Naive thymus-derived CD4-positive, alpha-beta T cell (primary cell): ENCODE measurements at regions not wholly inside any gene's neighbourhood (a gene's known extent, or its start where the extent isn't known, plus 50 kb on each side); places are given as distances from the start of the nearest gene placed in this dataset.

Source experiments
- ATAC-seq: fragments of 150-1000 bp; cut with Tn5 transposase; 2 replicates; pipeline ENCODE4 v1.10.0; 2021; ENCODE audit warnings: mild to moderate bottlenecking, moderate library complexity
- CTCF ChIA-PET: fragments of 350-600 bp; sonication (Branson Sonifier 250); formaldehyde crosslinking; loops from one replicate; lab custom pipeline; 2021; ENCODE audit warnings: antibody characterized with exemption; lab: Charles Lee
- POLR2A ChIA-PET: fragments of 350-600 bp; sonication (Branson Sonifier 250); formaldehyde crosslinking; loops from one replicate; lab custom pipeline; 2021; ENCODE audit warnings: antibody characterized with exemption, inconsistent platforms; lab: Charles Lee
- DNase-seq, 9 donors: peaks; one replicate each; pipeline versions ENCODE4 v3.0.0 to v3.0.0-alpha.2; 2020 to 2022; ENCODE audit warnings: mixed read lengths in 1 of 9
- H3K27ac ChIP-seq: one replicate; pipeline ENCODE4 v1.7.0; 2013; ENCODE audit warnings: mild to moderate bottlenecking, low read depth, low read length, moderate library complexity
- H3K27me3 ChIP-seq, 2 donors: one replicate each; pipeline ENCODE4 v1.7.0; 2013; ENCODE audit warnings: low read length in 2 of 2, mild to moderate bottlenecking in 2 of 2, moderate library complexity in 2 of 2; ENCODE audit not compliant: control insufficient read depth in 2 of 2, insufficient read depth in 2 of 2
- H3K36me3 ChIP-seq, 3 experiments: 1 replicate in 2 of 3; 2 replicates in 1 of 3; pipeline ENCODE4 v1.7.0; 2013; ENCODE audit warnings: low read length in 3 of 3, mild to moderate bottlenecking in 3 of 3, moderate library complexity in 1 of 3; ENCODE audit not compliant: insufficient read depth in 3 of 3, control insufficient read depth in 2 of 3
- H3K4me1 ChIP-seq, 2 donors: one replicate each; pipeline ENCODE4 v1.7.0; 2013; ENCODE audit warnings: low read length in 2 of 2, mild to moderate bottlenecking in 2 of 2, moderate library complexity in 1 of 2; ENCODE audit not compliant: control insufficient read depth in 2 of 2, insufficient read depth in 2 of 2
- H3K4me3 ChIP-seq: 2 replicates; pipeline ENCODE4 v1.7.0; 2013; ENCODE audit warnings: mild to moderate bottlenecking, low read length
- H3K9me3 ChIP-seq, 3 experiments: 1 replicate in 2 of 3; 2 replicates in 1 of 3; pipeline ENCODE4 v1.7.0; 2013; ENCODE audit warnings: low read length in 3 of 3; ENCODE audit not compliant: control insufficient read depth in 2 of 3
- H3K27ac Mint-ChIP-seq, 9 donors: one replicate each; pipeline ENCODE4 v1.8.0; 2020 to 2022; ENCODE audit warnings: mixed read lengths in 9 of 9, mild to moderate bottlenecking in 8 of 9, moderate library complexity in 5 of 9, inconsistent platforms in 2 of 9
- H3K27me3 Mint-ChIP-seq, 5 donors: one replicate each; pipeline ENCODE4 v1.8.0; 2021 to 2022; ENCODE audit warnings: mixed read lengths in 5 of 5, mild to moderate bottlenecking in 1 of 5
- H3K36me3 Mint-ChIP-seq, 5 donors: one replicate each; pipeline ENCODE4 v1.8.0; 2020 to 2022; ENCODE audit warnings: mixed read lengths in 5 of 5, mild to moderate bottlenecking in 3 of 5, inconsistent platforms in 1 of 5
- H3K4me1 Mint-ChIP-seq, 7 donors: one replicate each; pipeline ENCODE4 v1.8.0; 2020 to 2022; ENCODE audit warnings: mixed read lengths in 7 of 7, mild to moderate bottlenecking in 3 of 7, inconsistent platforms in 1 of 7
- H3K4me3 Mint-ChIP-seq, 10 donors: one replicate each; pipeline ENCODE4 v1.8.0; 2020 to 2022; ENCODE audit warnings: mild to moderate bottlenecking in 10 of 10, mixed read lengths in 10 of 10, moderate library complexity in 6 of 10, inconsistent platforms in 2 of 10
- H3K9me3 Mint-ChIP-seq, 11 donors: one replicate each; pipeline ENCODE4 v1.8.0; 2020 to 2022; ENCODE audit warnings: mixed read lengths in 11 of 11, mild to moderate bottlenecking in 4 of 11, inconsistent platforms in 1 of 11, moderate library complexity in 1 of 11
- intact Hi-C, 2 donors: fragments of 100-400 bp; cut with micrococcal nuclease; formaldehyde crosslinking; loops; one replicate each; pipeline ENCODE4 v1.15.1; 2023

DNA sequence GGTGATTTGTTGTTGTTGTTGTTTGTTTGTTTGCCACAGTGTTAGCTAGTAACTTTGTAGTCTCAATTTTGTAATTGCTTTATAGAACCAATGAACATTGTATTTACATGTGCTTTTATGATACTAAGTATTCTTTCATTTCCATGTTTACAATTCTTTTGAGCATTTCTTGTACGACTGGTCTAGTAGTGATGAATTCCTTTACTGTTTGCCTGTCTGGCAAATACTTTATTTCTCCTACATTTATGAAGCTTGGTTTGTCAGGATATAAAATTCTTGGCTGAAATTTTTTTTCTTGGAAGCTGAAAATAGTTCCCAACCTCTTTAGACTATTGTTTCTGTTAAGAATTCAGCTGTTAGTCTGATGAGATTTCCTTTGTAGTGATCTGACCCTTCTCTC lies 55.6 kb upstream of the SNCAIP start:
- POLR2A ChIA-PET: no interaction called here
- H3K27ac Mint-ChIP-seq: no peak overlapping the region
- H3K9me3 Mint-ChIP-seq: peaks cover 16 to 62% (median 22%) of the 10 kb centered on the region in 11 donors
- CTCF ChIA-PET: no interaction called here
- no peak overlapping the region for H3K4me3 Mint-ChIP-seq
- DNase-seq (no peak), ATAC-seq (no peak)
- intact Hi-C loops: no loop called here
- H3K27me3 Mint-ChIP-seq: peaks cover 0 to 7% (median 5%) of the 10 kb centered on the region in 5 donors
- Histone ChIP-seq H3K27ac (no peak overlapping the region), H3K9me3 (peaks cover 0 to 32% (median 0%) of the 10 kb centered on the region in 3 experiments), H3K4me3 (no peak overlapping the region), H3K4me1 (no peaks in the 10 kb centered on the region), H3K27me3 (no peaks in the 10 kb centered on the region), H3K36me3 (no peaks in the 10 kb centered on the region)
- H3K4me1 Mint-ChIP-seq: no peaks in the 10 kb centered on the region
- H3K36me3 Mint-ChIP-seq: peaks cover 0 to 4% (median 0%) of the 10 kb centered on the region in 5 donors

DNA sequence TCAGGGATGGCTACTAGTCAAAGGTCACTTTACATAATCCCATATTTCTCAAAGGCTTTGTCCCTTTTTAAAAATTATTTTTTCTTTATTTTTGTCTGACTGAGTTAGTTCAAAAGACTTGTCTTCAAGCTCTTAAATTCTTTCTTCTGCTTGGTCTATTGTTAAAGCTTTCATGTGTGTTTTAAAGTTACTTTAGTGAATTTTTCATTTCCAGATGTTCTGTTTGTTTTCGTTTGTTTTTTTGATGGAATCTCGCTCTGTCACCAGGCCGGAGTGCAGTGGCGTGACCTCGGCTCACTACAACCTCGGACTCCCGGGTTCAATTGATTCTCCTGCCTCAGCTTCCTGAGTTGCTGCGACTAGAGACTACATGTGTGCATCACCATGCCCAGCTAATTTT lies 55.0 kb upstream of the SNCAIP start:
- Mint-ChIP-seq H3K4me3 (no peak overlapping the region), H3K27ac (no peak overlapping the region), H3K9me3 (peaks cover 14 to 59% (median 21%) of the 10 kb centered on the region in 11 donors), H3K27me3 (peaks cover 0 to 7% (median 5%) of the 10 kb centered on the region in 5 donors), H3K36me3 (peaks cover 0 to 4% (median 0%) of the 10 kb centered on the region in 5 donors), H3K4me1 (no peaks in the 10 kb centered on the region)
- Histone ChIP-seq H3K9me3 (peaks cover 0 to 32% (median 0%) of the 10 kb centered on the region in 3 experiments), H3K27ac (no peak overlapping the region), H3K36me3 (no peaks in the 10 kb centered on the region), H3K27me3 (no peaks in the 10 kb centered on the region), H3K4me1 (no peaks in the 10 kb centered on the region), H3K4me3 (no peak overlapping the region)
- no peak for DNase-seq
- intact Hi-C loops: no loop called here
- ATAC-seq: no peak
- CTCF ChIA-PET: no interaction called here
- POLR2A ChIA-PET: no interaction called here

DNA sequence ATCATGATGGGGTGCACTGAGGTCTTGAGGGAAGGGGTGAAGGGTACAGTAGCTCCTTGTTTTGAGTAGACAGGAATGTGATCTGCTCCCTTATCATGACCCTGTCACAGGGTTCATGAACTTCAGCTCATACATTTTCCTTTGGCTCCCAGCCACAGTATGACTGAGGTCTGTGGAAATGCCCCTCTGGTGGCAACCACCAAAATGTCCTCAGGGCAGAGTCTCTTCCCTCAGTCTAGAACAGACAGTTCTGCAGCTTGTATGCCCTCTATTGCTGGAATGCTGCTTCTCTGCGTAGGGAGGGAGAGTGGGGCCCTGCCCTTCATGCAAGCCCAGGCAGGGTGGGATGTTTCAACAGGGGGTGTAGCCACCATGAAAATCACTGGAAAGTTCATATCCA lies 53.8 kb upstream of the SNCAIP start:
- Histone ChIP-seq H3K9me3 (peaks cover 0 to 32% (median 0%) of the 10 kb centered on the region in 3 experiments), H3K36me3 (no peaks in the 10 kb centered on the region), H3K27ac (no peak overlapping the region), H3K4me3 (no peak overlapping the region), H3K27me3 (no peaks in the 10 kb centered on the region), H3K4me1 (no peaks in the 10 kb centered on the region)
- intact Hi-C loops: no loop called here
- H3K9me3 Mint-ChIP-seq: peaks cover 13 to 57% (median 21%) of the 10 kb centered on the region in 11 donors
- no peak overlapping the region for H3K27ac Mint-ChIP-seq
- DNase-seq (no peak), ATAC-seq (no peak)
- H3K36me3 Mint-ChIP-seq: peaks cover 0 to 4% (median 0%) of the 10 kb centered on the region in 5 donors
- ChIA-PET CTCF (no interaction called here), POLR2A (no interaction called here)
- no peaks in the 10 kb centered on the region for H3K4me1 Mint-ChIP-seq
- peaks cover 0 to 16% (median 6%) of the 10 kb centered on the region in 5 donors for H3K27me3 Mint-ChIP-seq
- H3K4me3 Mint-ChIP-seq: no peak overlapping the region

DNA sequence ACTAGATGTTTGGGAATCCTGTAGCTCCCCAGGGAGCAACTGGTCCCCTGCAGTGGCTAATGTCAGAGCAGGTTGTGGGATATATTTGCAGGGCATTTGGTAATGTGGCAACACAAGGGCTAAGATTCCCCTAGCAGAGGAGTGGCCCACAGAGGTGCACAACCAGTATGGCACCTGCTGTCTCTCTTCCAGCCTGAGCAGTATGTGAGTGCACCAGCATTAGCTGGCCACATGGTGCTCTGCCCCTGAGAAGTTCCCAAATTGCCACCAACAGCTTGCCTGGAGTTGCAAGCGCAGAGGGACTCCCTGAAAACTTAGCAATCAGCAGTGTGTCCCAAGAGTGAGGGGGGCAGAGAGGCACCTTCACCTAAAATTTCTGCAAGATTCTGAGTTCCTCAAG lies 53.2 kb upstream of the SNCAIP start:
- H3K27me3 ChIP-seq: no peaks in the 10 kb centered on the region
- H3K4me3 Mint-ChIP-seq: no peak overlapping the region
- no peaks in the 10 kb centered on the region for H3K36me3 ChIP-seq
- DNase-seq (no peak), ATAC-seq (no peak)
- H3K4me3 ChIP-seq: no peak overlapping the region
- no peaks in the 10 kb centered on the region for H3K4me1 ChIP-seq
- H3K9me3 ChIP-seq: peaks cover 0 to 32% (median 0%) of the 10 kb centered on the region in 3 experiments
- H3K9me3 Mint-ChIP-seq: peaks cover 12 to 51% (median 21%) of the 10 kb centered on the region in 11 donors
- H3K27ac ChIP-seq: no peak overlapping the region
- H3K36me3 Mint-ChIP-seq: peaks cover 0 to 4% (median 0%) of the 10 kb centered on the region in 5 donors
- POLR2A ChIA-PET: no interaction called here
- no peak overlapping the region for H3K27ac Mint-ChIP-seq
- peaks cover 0 to 16% (median 6%) of the 10 kb centered on the region in 5 donors for H3K27me3 Mint-ChIP-seq
- CTCF ChIA-PET: no interaction called here
- no peaks in the 10 kb centered on the region for H3K4me1 Mint-ChIP-seq
- intact Hi-C loops: no loop called here

DNA sequence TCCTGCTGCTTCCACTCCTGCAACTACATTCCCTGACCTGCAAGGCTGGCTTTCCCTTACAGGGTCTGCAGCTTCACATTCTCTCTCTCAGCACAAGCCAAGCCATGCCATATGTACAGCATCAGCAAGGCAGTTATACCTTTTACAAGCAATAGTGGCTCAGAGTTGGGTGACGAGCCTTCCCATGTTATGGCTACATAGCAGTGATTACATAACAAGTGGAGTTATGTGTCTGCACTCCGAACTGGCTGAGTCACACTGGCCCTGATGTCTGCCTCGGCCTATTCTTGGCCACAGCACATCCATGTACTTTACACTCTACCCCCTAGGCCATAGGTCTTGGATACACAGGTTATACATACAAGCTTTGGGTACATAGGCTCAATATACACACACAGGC lies 52.0 kb upstream of the SNCAIP start:
- Mint-ChIP-seq H3K27ac (no peak overlapping the region), H3K9me3 (peaks cover 10 to 40% (median 21%) of the 10 kb centered on the region in 11 donors), H3K36me3 (peaks cover 0 to 1% (median 0%) of the 10 kb centered on the region in 5 donors), H3K27me3 (peaks cover 0 to 16% (median 6%) of the 10 kb centered on the region in 5 donors), H3K4me1 (no peaks in the 10 kb centered on the region), H3K4me3 (no peak overlapping the region)
- H3K4me3 ChIP-seq: no peak overlapping the region
- no peaks in the 10 kb centered on the region for H3K27me3 ChIP-seq
- no peak overlapping the region for H3K27ac ChIP-seq
- ATAC-seq (no peak), DNase-seq (no peak)
- no peaks in the 10 kb centered on the region for H3K4me1 ChIP-seq
- peaks cover 0 to 32% (median 0%) of the 10 kb centered on the region in 3 experiments for H3K9me3 ChIP-seq
- no peaks in the 10 kb centered on the region for H3K36me3 ChIP-seq
- ChIA-PET POLR2A (no interaction called here), CTCF (no interaction called here)
- intact Hi-C loops: no loop called here

DNA sequence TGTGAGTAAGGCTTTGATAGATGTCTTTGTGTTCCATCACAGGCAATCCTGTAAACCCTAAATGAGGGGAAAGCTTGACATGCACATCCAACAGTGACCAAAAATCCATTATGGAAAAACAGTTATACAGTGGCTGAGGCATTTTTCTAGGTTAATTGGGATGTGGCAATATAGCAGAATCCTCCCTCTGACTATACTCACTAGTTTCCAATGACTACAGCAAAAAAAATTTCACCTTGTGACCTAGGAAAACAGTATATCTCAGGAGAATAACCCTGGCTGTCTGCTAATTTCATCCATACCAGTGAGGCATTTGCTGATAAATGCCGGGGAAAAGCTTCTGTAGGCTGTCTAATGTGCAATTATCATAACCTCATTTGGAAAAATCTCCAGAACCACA lies 49.9 kb upstream of the SNCAIP start:
- DNase-seq (no peak), ATAC-seq (no peak)
- no peaks in the 10 kb centered on the region for H3K4me1 Mint-ChIP-seq
- intact Hi-C loops: no loop called here
- CTCF ChIA-PET: no interaction called here
- no peaks in the 10 kb centered on the region for H3K36me3 ChIP-seq
- peaks cover 0 to 24% (median 9%) of the 10 kb centered on the region in 11 donors for H3K9me3 Mint-ChIP-seq
- no peaks in the 10 kb centered on the region for H3K27me3 ChIP-seq
- peaks cover 0 to 20% (median 13%) of the 10 kb centered on the region in 5 donors for H3K27me3 Mint-ChIP-seq
- no peaks in the 10 kb centered on the region for H3K4me1 ChIP-seq
- H3K4me3 Mint-ChIP-seq: no peak overlapping the region
- no peaks in the 10 kb centered on the region for H3K36me3 Mint-ChIP-seq
- no peak overlapping the region for H3K4me3 ChIP-seq
- H3K27ac ChIP-seq: no peak overlapping the region
- no peak overlapping the region for H3K27ac Mint-ChIP-seq
- peaks cover 0 to 13% (median 0%) of the 10 kb centered on the region in 3 experiments for H3K9me3 ChIP-seq
- POLR2A ChIA-PET: no interaction called here
